KMS-11 (cell line): ENCODE measurements at regions not wholly inside any gene's neighbourhood (a gene's known extent, or its start where the extent isn't known, plus 50 kb on each side); places are given as distances from the start of the nearest gene placed in this dataset.

Source experiments
- H2AFZ ChIP-seq: fragments of 200-600 bp; sonication (generic); 2 replicates; pipeline ENCODE4 v1.6.1; 2016; ENCODE audit warnings: antibody characterized with exemption, mixed run types, low read depth
- H3K27ac ChIP-seq: fragments of 200-600 bp; sonication (generic); 2 replicates; pipeline ENCODE4 v1.6.1; 2016; ENCODE audit warnings: mild to moderate bottlenecking, mixed run types
- H3K27me3 ChIP-seq: fragments of 200-600 bp; sonication (generic); 2 replicates; pipeline ENCODE4 v1.6.1; 2017; ENCODE audit warnings: mild to moderate bottlenecking, low read depth, mixed run types, moderate library complexity; ENCODE audit not compliant: insufficient read depth
- H3K36me3 ChIP-seq: fragments of 200-600 bp; sonication (generic); 2 replicates; pipeline ENCODE4 v1.6.1; 2017; ENCODE audit warnings: mild to moderate bottlenecking, mixed run types; ENCODE audit not compliant: insufficient read depth
- H3K4me1 ChIP-seq: fragments of 200-600 bp; sonication (generic); 2 replicates; pipeline ENCODE4 v1.6.1; 2016; ENCODE audit warnings: mild to moderate bottlenecking, low read depth, mixed run types; ENCODE audit not compliant: poor library complexity, severe bottlenecking
- H3K4me2 ChIP-seq: fragments of 200-600 bp; sonication (generic); 2 replicates; pipeline ENCODE4 v1.7.0; 2016; ENCODE audit warnings: mild to moderate bottlenecking, mixed run types
- H3K4me3 ChIP-seq: fragments of 200-600 bp; sonication (generic); IDR thresholded peaks from 2 replicates; pipeline ENCODE4 v1.6.1; 2017; ENCODE audit warnings: low read depth, low read length, mixed read lengths; ENCODE audit not compliant: insufficient read depth
- H3K79me2 ChIP-seq: fragments of 200-600 bp; sonication (generic); 2 replicates; pipeline ENCODE4 v1.6.1; 2016; ENCODE audit warnings: low read depth, mixed run types; ENCODE audit not compliant: insufficient read depth
- H3K9ac ChIP-seq: fragments of 200-600 bp; sonication (generic); 2 replicates; pipeline ENCODE4 v1.6.1; 2016; ENCODE audit warnings: mild to moderate bottlenecking, mixed run types
- H4K20me1 ChIP-seq: fragments of 200-600 bp; sonication (generic); 2 replicates; pipeline ENCODE4 v1.6.1; 2016; ENCODE audit warnings: mild to moderate bottlenecking, mixed run types; ENCODE audit not compliant: insufficient read depth
- TF ChIP-seq, protein P1 (sequence below): fragments of 200-600 bp; sonication (generic); conservative IDR thresholded peaks from 2 replicates; pipeline ENCODE4 v1.6.1; 2017; ENCODE audit warnings: low read depth, mild to moderate bottlenecking, antibody characterized with exemption, low read length, moderate library complexity, mixed read lengths

DNA sequence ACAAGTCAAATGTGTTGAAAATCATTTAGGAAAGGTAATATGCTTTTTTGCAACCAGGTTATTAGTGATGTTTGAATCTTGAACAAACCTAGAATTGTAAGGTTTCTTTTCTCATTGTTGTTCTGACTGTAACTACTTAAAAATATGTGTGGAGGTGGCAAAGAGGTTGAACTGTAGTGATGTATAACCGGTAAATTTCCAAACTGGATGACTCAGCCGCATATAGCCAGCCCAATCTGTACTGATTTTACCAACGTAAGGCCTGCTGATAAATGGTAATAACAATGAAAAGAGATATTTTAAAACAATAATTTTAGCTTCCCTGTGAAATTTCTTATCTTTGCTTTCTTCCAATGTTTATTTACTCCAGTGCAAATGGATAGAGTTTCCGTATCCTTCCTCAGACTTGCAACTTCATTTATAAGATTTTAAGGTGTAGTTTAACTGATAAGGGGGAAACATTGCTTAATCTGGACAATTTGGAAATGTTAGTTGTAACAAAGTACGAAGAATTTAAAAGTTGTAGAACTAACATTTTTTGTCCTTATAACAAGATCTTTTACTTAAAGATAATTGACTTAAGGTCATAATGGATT, 1170.4 kb upstream of the ZEB2 start:
- H4K20me1 ChIP-seq, result no peaks in the 10 kb centered on the region
- no peak overlapping the region for H3K4me2 ChIP-seq
- TF ChIP-seq, protein P1, sequence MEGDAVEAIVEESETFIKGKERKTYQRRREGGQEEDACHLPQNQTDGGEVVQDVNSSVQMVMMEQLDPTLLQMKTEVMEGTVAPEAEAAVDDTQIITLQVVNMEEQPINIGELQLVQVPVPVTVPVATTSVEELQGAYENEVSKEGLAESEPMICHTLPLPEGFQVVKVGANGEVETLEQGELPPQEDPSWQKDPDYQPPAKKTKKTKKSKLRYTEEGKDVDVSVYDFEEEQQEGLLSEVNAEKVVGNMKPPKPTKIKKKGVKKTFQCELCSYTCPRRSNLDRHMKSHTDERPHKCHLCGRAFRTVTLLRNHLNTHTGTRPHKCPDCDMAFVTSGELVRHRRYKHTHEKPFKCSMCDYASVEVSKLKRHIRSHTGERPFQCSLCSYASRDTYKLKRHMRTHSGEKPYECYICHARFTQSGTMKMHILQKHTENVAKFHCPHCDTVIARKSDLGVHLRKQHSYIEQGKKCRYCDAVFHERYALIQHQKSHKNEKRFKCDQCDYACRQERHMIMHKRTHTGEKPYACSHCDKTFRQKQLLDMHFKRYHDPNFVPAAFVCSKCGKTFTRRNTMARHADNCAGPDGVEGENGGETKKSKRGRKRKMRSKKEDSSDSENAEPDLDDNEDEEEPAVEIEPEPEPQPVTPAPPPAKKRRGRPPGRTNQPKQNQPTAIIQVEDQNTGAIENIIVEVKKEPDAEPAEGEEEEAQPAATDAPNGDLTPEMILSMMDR, result no peak
- no peaks in the 10 kb centered on the region for H3K36me3 ChIP-seq
- H2AFZ ChIP-seq, result no peak overlapping the region
- H3K4me3 ChIP-seq, result no peak overlapping the region
- no peak overlapping the region for H3K27ac ChIP-seq
- H3K79me2 ChIP-seq, result no peaks in the 10 kb centered on the region
- H3K27me3 ChIP-seq, result no peaks in the 10 kb centered on the region
- H3K9ac ChIP-seq, result no peak overlapping the region
- no peaks in the 10 kb centered on the region for H3K4me1 ChIP-seq

DNA sequence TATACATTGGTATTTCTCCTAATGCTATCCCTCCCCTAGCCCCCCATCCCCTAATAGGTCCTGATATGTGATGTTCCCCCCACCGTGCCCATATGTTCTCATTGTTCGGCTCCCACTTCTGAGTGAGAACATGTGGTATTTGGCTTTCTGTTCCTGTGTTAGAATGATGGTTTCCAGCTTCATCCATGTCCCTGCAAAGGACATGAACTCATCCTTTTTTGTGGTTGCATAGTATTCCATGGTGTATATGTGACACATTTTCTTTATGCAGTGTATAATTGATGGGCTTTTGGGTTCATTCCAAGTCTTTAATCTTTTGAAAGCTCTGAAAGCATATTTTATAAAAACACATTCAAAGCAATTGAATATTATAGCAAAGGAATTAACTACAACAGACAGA, 1169.4 kb upstream of the ZEB2 start:
- Histone ChIP-seq H3K27me3 (no peaks in the 10 kb centered on the region), H3K36me3 (no peaks in the 10 kb centered on the region), H3K79me2 (no peaks in the 10 kb centered on the region), H3K4me2 (no peak overlapping the region), H4K20me1 (no peaks in the 10 kb centered on the region), H3K4me3 (no peak overlapping the region), H3K27ac (no peak overlapping the region), H3K4me1 (no peaks in the 10 kb centered on the region), H3K9ac (no peak overlapping the region), H2AFZ (no peak overlapping the region)
- TF ChIP-seq, protein P1, result no peak

DNA sequence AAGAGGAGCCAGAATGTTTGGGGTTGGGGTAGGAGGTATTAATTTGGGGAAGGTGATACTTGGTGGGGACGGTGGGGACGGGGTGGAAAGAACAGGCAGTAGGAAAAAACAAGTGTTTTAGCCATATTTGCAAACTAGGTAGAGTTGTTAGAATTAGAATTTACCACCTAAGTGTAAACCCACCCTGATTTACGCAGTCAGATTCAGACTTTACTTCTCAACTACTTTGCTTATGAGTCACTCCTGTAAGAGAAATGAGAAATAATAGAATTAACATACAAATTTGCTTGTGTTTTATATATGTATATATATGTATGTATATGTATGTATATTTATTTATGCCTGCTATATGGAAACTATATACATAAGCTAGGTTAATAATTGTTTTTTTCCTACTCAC, 1168.2 kb upstream of the ZEB2 start:
- Histone ChIP-seq H4K20me1 (no peaks in the 10 kb centered on the region), H3K9ac (no peak overlapping the region), H2AFZ (no peak overlapping the region), H3K79me2 (no peaks in the 10 kb centered on the region), H3K36me3 (no peaks in the 10 kb centered on the region), H3K4me2 (no peak overlapping the region), H3K27ac (no peak overlapping the region), H3K4me3 (no peak overlapping the region), H3K27me3 (no peaks in the 10 kb centered on the region), H3K4me1 (no peaks in the 10 kb centered on the region)
- TF ChIP-seq, protein P1, result no peak

- H3K27me3 ChIP-seq, result no peaks in the 10 kb centered on the region
- H4K20me1 ChIP-seq, result no peaks in the 10 kb centered on the region
- H3K4me2 ChIP-seq, result no peak overlapping the region
- no peak overlapping the region for H2AFZ ChIP-seq
- no peak overlapping the region for H3K4me3 ChIP-seq
- H3K4me1 ChIP-seq, result no peaks in the 10 kb centered on the region
- no peaks in the 10 kb centered on the region for H3K36me3 ChIP-seq
- no peak overlapping the region for H3K9ac ChIP-seq
- TF ChIP-seq, protein P1, result no peak
- H3K79me2 ChIP-seq, result no peaks in the 10 kb centered on the region
- no peak overlapping the region for H3K27ac ChIP-seq
Observed at GRCh38 chr2:145687442-145688134, 1167.7 kb upstream of the ZEB2 start.
